ENCODE measurements at regions not wholly inside any gene's neighbourhood (a gene's known extent, or its start where the extent isn't known, plus 50 kb on each side); places are given as distances from the start of the nearest gene placed in this dataset.

DNA sequence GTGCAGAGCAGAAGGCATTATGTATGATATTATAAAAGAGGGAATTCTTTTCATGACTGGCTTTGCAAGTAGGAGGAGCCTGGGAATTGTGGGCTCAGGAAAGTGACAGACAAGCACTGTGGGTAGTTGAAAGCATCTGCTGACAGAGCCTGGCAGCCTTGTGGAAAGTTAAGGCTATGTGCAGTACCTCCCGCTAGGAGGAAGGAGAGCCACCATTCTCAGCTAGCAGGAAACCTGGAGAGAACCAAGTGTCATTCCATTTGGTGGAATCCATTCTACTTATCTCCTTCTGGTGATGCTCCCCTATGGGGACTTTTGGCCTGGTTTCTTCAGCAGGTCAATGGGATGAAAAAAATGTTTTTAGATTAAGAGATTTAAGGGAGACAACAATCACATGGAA, 81.8 kb downstream of the ASB9 start:
- no peak overlapping the region for H3K27ac ChIP-seq (ENCODE audit: extremely low read length, insufficient read depth, low read length)
- no peak overlapping the region for H2AFZ ChIP-seq (ENCODE audit: low read length)
- ATAC-seq = peak; percentile 68; the same call in 2 of the 3 replicates
- no peak overlapping the region for H3K4me3 ChIP-seq (replicated peaks in 1 of 3; ENCODE audit: insufficient read depth in 1 of 3, low read depth in 2 of 3, low read length in 3 of 3)
- H3K36me3 ChIP-seq (replicated peaks in 1 of 2; ENCODE audit: control insufficient read depth in 1 of 2, insufficient read depth in 2 of 2, low read length in 2 of 2) = no peaks in the 10 kb centered on the region
- DNase-seq (ENCODE audit: low spot score) = no peak
- no peaks in the 10 kb centered on the region for H3K4me1 ChIP-seq (ENCODE audit: insufficient read depth, low read length)
- intact Hi-C loops (cut with micrococcal nuclease; ENCODE audit: unreplicated experiment) = no loop called here
- H3K27me3 ChIP-seq (ENCODE audit: control insufficient read depth in 1 of 2, insufficient read depth in 2 of 2, low read length in 2 of 2) = no peaks in the 10 kb centered on the region
- H3K4me2 ChIP-seq (ENCODE audit: low read depth, low read length) = no peak overlapping the region
- POLR2A ChIA-PET = no interaction called here
- H4K20me1 ChIP-seq (ENCODE audit: insufficient read depth, low read length) = no peaks in the 10 kb centered on the region
- in situ Hi-C loops (cut with HindIII; ENCODE audit: extremely low pct_ligation_motif_present, low pct_unique_long_range_greater_than_20kb) = no loop called here
- CTCF ChIA-PET (ENCODE audit: low intra/inter-chr PET ratio, low total read pairs) = no interaction called here
- H3K79me2 ChIP-seq (ENCODE audit: insufficient read depth, low read length) = no peaks in the 10 kb centered on the region
- TF ChIP-seq HMG20A (CRISPR knock-in tag; IDR thresholded peaks at IDR 0.05; ENCODE audit: borderline replicate concordance) (no peak), ATF7-NPFF (CRISPR knock-in tag; IDR thresholded peaks at IDR 0.05; ENCODE audit: low read depth) (no peak), CENPX (CRISPR knock-in tag; IDR thresholded peaks at IDR 0.05) (no peak)
- WGBS (ENCODE audit: low lambda C conversion rate) = 17% methylated on average over 1 of the region's 1 CpG
- H3K9me3 ChIP-seq (ENCODE audit: low read length) = no peaks in the 10 kb centered on the region
- peak; percentile 30 for FAIRE-seq
- no TSS peak for BruUV-seq (replicated peaks)
- no peak overlapping the region for H3K9ac ChIP-seq (ENCODE audit: insufficient read depth, low read depth, low read length)

- Histone ChIP-seq H2AFZ (ENCODE audit: low read length) (no peak overlapping the region), H3K27me3 (ENCODE audit: control insufficient read depth in 1 of 2, insufficient read depth in 2 of 2, low read length in 2 of 2) (no peaks in the 10 kb centered on the region), H3K79me2 (ENCODE audit: insufficient read depth, low read length) (no peaks in the 10 kb centered on the region), H3K27ac (ENCODE audit: extremely low read length, insufficient read depth, low read length) (no peak overlapping the region), H3K9me3 (ENCODE audit: low read length) (no peaks in the 10 kb centered on the region), H3K9ac (ENCODE audit: insufficient read depth, low read depth, low read length) (no peak overlapping the region), H3K36me3 (replicated peaks in 1 of 2; ENCODE audit: control insufficient read depth in 1 of 2, insufficient read depth in 2 of 2, low read length in 2 of 2) (no peaks in the 10 kb centered on the region), H3K4me2 (ENCODE audit: low read depth, low read length) (no peak overlapping the region), H3K4me3 (replicated peaks in 1 of 3; ENCODE audit: insufficient read depth in 1 of 3, low read depth in 2 of 3, low read length in 3 of 3) (no peak overlapping the region), H4K20me1 (ENCODE audit: insufficient read depth, low read length) (no peaks in the 10 kb centered on the region), H3K4me1 (ENCODE audit: insufficient read depth, low read length) (no peaks in the 10 kb centered on the region)
- in situ Hi-C loops (cut with HindIII; ENCODE audit: extremely low pct_ligation_motif_present, low pct_unique_long_range_greater_than_20kb) = no loop called here
- WGBS (ENCODE audit: low lambda C conversion rate) = 0% methylated on average over 3 of the region's 3 CpGs
- no peak for FAIRE-seq
- intact Hi-C loops (cut with micrococcal nuclease; ENCODE audit: unreplicated experiment) = no loop called here
- no peak for ATAC-seq
- BruUV-seq (replicated peaks) = no TSS peak
- no peak for DNase-seq (ENCODE audit: low spot score)
- POLR2A ChIA-PET = no interaction called here
- CTCF ChIA-PET (ENCODE audit: low intra/inter-chr PET ratio, low total read pairs) = no interaction called here
- TF ChIP-seq SP1 (IDR thresholded peaks at IDR 0.05) (no peak), SP1 (CRISPR knock-in tag; IDR thresholded peaks at IDR 0.05) (no peak), KDM6A (CRISPR knock-in tag; IDR thresholded peaks at IDR 0.05; ENCODE audit: low read depth) (no peak), STAT5B (CRISPR knock-in tag; IDR thresholded peaks at IDR 0.05) (no peak), ZNF749 (CRISPR knock-in tag; IDR thresholded peaks at IDR 0.05; ENCODE audit: borderline replicate concordance) (no peak), TAF1 (CRISPR knock-in tag; IDR thresholded peaks at IDR 0.05) (no peak), AGO1 (IDR thresholded peaks at IDR 0.05; ENCODE audit: low read depth, low read length, poor library complexity, severe bottlenecking) (no peak), FOSL1 (CRISPR knock-in tag; IDR thresholded peaks at IDR 0.05; ENCODE audit: borderline replicate concordance) (no peak), ARHGAP35 (CRISPR knock-in tag; IDR thresholded peaks at IDR 0.05; ENCODE audit: borderline replicate concordance) (no peak)
- TF ChIP-seq, protein P1, sequence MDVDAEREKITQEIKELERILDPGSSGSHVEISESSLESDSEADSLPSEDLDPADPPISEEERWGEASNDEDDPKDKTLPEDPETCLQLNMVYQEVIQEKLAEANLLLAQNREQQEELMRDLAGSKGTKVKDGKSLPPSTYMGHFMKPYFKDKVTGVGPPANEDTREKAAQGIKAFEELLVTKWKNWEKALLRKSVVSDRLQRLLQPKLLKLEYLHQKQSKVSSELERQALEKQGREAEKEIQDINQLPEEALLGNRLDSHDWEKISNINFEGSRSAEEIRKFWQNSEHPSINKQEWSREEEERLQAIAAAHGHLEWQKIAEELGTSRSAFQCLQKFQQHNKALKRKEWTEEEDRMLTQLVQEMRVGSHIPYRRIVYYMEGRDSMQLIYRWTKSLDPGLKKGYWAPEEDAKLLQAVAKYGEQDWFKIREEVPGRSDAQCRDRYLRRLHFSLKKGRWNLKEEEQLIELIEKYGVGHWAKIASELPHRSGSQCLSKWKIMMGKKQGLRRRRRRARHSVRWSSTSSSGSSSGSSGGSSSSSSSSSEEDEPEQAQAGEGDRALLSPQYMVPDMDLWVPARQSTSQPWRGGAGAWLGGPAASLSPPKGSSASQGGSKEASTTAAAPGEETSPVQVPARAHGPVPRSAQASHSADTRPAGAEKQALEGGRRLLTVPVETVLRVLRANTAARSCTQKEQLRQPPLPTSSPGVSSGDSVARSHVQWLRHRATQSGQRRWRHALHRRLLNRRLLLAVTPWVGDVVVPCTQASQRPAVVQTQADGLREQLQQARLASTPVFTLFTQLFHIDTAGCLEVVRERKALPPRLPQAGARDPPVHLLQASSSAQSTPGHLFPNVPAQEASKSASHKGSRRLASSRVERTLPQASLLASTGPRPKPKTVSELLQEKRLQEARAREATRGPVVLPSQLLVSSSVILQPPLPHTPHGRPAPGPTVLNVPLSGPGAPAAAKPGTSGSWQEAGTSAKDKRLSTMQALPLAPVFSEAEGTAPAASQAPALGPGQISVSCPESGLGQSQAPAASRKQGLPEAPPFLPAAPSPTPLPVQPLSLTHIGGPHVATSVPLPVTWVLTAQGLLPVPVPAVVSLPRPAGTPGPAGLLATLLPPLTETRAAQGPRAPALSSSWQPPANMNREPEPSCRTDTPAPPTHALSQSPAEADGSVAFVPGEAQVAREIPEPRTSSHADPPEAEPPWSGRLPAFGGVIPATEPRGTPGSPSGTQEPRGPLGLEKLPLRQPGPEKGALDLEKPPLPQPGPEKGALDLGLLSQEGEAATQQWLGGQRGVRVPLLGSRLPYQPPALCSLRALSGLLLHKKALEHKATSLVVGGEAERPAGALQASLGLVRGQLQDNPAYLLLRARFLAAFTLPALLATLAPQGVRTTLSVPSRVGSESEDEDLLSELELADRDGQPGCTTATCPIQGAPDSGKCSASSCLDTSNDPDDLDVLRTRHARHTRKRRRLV (CRISPR knock-in tag; IDR thresholded peaks at IDR 0.05) = no peak
- TF ChIP-seq, protein P2, sequence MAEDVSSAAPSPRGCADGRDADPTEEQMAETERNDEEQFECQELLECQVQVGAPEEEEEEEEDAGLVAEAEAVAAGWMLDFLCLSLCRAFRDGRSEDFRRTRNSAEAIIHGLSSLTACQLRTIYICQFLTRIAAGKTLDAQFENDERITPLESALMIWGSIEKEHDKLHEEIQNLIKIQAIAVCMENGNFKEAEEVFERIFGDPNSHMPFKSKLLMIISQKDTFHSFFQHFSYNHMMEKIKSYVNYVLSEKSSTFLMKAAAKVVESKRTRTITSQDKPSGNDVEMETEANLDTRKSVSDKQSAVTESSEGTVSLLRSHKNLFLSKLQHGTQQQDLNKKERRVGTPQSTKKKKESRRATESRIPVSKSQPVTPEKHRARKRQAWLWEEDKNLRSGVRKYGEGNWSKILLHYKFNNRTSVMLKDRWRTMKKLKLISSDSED (CRISPR knock-in tag; IDR thresholded peaks at IDR 0.05) = no peak
- TF ChIP-seq, protein P3, sequence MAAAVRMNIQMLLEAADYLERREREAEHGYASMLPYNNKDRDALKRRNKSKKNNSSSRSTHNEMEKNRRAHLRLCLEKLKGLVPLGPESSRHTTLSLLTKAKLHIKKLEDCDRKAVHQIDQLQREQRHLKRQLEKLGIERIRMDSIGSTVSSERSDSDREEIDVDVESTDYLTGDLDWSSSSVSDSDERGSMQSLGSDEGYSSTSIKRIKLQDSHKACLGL (CRISPR knock-in tag; IDR thresholded peaks at IDR 0.05) = no peak
Measured at GRCh38 chrX:15177316-15177715, 92.6 kb downstream of the ASB9 start.

Measured in HepG2 (cell line).